NCI-H1092 (cell line): ENCODE measurements at regions not wholly inside any gene's neighbourhood (a gene's known extent, or its start where the extent isn't known, plus 50 kb on each side); places are given as distances from the start of the nearest gene placed in this dataset.
A peak's percentile ranks its signal among the peaks of the same experiment; 100 is the strongest.

ENCODE experiments used
- DNase-seq: peaks from one replicate; lab custom pipeline; 2025; lab: John Stamatoyannopoulos, UW

DNA sequence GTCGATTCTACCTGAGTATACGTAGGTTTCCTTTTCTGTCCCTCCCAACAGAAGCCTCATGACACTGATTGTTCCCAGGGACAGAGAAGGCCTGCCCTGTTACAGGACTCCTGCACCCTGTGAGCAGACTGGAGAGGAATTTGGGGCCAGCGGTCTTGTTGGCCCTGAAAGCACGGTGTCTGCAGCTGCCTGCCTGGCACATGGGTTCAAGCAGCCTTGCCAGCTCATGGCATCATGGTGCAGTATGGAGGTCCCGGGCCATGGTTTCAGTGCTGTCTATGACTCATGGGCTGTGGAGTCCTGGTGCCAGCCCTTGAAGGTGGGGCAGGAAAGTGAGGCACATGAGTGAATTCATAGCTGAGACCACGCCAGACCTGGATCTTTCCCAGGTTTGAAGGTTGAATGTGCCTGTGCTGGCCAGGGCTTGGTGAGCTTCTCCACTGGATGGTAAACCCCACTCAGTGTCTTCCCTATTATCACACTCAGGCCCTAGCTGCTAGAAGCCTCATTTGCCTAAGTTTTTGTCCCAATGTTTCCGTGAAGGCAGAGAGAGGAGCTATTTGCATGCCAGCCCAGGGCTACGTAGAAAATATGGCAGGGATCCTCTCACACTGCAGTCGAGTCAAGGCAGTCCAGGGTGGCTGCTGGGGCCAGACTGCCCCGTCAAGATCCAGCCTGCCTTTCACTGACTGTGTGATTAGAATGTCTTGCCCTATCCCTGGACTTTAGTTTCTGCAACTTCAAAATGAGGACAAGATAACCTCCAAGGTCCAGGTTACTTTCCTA lies 277.2 kb upstream of the CCL2 start:
- DNase-seq, result no peak

DNA sequence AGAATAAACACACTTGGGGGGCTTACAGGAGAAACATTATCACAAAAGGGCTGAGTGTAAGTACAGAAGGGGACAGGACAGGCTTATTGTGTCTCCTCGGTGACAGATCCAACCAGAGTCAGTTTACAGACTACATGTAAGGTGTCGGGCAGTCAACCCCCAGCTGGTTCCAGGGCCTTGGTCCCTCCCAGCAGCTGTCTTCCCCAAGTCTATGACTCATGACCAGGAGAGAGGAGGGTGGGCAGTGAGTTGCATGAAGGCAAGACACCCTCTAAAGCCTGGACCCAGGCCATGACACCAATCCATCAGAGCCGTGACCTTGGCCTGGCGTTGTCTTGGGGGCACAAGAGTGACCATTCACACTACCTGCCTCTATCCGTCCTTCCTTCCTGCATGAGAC lies 276.2 kb upstream of the CCL2 start:
- DNase-seq, result no peak

DNA sequence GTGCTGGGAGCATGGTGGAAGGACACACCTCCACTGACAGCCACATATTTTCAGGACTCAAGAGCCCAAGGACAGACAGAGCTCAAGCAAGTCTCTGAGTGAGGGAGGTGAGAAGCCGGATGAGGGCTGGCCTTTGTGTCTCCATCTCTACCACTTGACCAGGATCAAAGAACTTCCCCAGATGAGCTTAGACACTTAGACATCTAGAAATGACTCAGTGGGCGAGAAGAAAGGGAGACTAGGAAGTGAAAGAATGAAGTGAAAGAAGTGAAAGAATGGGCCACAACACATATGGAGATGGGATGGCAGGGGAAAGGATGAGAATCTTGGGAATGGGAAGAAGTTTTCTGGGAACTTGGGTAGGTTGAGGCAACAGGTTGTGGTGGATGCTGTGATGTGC lies 274.9 kb upstream of the CCL2 start:
- no peak for DNase-seq

DNA sequence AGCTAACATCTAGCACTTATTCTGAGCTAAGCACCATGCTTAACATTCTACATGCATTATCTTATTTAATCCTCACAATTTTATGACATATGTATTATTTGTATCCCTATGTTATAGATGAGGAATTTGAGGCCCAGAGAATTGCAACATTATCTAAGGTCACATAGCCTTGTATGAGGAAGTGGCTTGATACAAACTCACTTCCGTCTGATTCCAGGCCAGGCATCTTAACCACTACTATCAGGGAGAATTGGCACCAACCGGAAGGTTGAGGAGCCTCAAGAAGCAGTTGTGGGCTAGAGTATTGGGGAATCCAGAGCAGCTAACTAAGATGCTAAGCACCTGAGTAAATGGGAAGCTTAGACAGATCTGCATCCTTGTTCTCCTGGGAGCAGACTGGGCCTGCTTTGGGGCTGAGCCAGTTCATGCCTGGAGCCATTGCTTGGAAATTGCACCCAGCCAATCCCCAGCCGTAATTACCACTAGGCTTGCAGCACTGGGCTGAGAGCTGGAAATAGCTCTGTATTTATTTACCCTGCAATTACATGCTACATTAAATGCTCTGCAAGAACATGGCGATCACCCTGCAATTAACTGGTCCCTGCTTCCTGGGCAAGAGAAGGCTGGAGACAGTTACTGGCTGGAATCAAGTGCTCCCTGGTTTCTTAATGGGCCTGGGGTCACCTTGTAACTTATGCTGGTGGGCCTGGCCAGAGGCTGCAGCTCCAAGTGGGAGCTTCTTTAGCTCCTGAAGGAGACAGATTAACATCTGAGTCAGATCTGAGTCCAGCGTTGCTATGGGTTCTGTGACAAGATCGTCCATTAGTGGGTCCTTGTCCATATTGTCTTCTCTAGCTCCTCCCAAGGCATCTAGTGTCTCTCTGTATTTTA lies 273.1 kb upstream of the CCL2 start:
- peak; percentile 19 for DNase-seq

- no peak for DNase-seq
Measured at GRCh38 chr17:33982909-33983308, 272.2 kb upstream of the CCL2 start.

GRCh38 chr17:33983824-33984574 lies 271.1 kb upstream of the CCL2 start:
- no peak for DNase-seq

- DNase-seq, result no peak
Measured at GRCh38 chr17:33986088-33986487, 269.0 kb upstream of the CCL2 start.

DNA sequence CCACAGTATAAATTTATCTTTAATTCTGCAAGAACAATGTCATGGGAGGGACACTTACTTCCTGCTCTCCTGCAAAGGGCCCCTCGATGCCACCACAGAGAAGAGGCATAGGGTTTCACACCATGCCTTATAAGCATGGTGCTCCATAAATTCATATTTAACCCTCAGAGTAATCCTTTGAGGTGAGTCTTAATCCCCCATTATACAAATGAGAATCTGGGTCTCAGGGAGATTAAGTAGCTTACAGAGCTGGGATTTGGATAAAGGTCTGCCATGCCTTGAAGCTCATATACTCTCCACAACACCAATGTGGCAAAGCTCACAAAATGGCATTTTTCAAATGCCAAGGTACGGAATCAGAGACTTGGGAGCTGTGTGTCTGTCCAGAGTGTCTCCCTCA lies 268.5 kb upstream of the CCL2 start:
- DNase-seq, result no peak

GRCh38 chr17:33987162-33987561 lies 267.9 kb upstream of the CCL2 start:
- no peak for DNase-seq

DNA sequence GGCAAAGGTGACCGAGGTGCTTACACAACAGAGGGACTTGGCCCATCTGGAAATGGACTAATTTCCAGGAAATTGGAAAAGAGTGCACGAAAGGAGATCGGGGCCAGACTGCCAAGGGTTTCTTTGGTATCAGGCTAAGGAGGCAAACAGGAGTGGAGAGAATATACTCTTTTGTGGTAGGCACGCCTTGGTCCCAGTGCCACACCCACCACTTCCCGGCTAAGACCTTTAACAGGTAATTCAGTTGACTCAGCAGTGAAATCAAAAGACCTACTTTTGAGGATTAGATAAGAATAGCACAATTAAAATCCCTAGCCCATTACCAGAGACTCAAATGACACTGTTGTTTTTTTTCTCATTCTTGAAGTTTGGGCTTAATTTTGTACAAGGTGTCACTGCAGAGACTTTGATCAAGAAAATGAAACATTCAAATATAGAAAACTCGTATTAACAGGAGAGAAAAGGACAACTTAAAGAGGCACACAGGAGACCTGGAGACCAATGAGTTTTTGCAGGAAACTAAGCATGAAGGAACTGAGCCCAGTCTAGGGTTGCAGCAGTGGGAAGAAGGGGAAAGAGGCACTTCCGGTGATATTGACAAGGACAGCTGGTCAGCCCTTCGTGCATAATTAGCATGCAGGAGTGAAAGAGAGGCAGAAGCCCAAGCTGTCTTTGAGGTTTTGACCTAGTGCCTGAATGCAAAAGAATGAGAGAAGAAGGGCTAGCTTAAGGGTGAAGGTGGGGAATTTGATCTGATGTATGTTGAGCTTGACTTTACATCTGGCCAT lies 265.5 kb upstream of the CCL2 start:
- DNase-seq, result no peak

- DNase-seq, result no peak
Measured at GRCh38 chr17:33990943-33991706, 264.0 kb upstream of the CCL2 start.

- no peak for DNase-seq
Measured at GRCh38 chr17:33992113-33992512, 263.0 kb upstream of the CCL2 start.

DNA sequence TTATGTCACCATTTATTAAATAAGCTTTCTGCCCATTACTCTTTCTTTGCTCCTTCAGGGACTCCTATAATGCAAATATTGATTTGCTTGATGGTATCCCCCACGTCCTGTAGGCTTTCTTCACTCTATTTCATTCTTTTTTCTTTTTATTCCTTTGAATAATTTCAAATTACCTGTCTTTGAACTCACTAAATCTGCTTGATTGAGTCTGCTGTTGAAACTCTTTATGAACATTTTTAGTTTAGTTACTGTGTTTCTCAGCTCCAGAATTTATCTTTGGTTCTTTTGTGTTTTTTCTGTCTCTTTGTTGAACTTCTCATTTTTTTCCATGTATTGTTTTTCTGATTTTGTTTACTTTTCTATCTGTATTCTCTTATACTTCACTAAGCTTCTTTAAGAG lies 254.4 kb upstream of the CCL2 start:
- DNase-seq, result no peak

DNA sequence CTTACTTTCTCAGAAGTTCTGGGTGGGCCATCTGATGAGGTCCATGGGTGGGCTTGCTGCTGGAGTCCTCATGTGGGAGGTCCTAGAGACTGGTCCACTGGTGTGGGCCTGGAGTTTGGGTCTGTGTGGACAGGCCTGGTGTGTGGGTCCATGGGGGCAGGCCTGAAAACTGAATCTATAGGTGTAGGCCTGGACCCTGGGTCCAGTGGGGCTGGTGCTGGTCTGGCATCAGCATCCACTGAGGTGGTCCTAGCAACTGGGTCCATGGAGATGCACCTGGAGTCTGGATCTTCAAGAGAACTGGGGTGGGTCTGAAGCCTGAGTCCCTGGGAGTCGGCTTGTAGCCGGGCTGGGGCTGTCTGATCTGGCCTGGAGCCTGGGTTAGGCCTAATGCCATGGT lies 253.8 kb upstream of the CCL2 start:
- no peak for DNase-seq

DNA sequence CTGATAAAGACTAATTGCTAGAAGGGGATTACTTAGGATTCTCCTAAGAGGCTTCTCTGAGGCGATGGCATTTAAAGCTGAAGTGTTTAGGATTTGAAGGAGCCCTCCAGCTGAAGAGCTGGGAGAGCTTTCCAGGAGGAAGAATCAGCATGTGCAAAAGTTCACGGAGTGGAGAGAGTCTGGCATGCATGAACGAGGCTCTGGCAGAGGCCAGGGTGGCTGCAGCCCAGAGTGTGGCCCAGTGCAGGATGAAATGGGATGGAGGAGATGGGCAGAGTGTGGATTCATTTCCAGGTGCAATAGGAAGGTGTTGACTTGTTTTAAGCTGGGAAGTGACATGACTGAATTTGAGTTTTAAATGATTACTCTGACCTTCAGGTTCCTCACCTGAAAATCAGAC lies 249.0 kb upstream of the CCL2 start:
- DNase-seq, result no peak

- DNase-seq, result no peak
Measured at GRCh38 chr17:34008125-34008524, 247.0 kb upstream of the CCL2 start.

DNA sequence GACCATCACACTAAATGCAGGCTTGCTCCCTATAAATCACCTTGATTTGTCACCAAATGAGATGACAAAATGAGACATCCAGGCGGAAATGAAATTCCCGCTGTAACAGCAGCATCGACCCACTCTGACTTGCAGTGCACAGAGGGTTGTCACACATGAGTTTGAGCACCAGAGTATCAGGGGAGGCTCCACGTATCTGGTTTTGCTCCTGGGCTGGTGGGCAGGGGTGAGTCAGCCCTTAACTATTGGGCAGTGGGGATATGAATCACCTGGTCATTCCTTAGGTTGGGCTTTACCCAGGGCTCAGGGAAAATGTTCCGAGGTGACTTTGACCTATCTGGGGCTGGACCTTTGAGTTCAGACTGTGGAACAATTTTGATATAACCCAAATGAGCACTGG lies 245.2 kb upstream of the CCL2 start:
- no peak for DNase-seq

DNA sequence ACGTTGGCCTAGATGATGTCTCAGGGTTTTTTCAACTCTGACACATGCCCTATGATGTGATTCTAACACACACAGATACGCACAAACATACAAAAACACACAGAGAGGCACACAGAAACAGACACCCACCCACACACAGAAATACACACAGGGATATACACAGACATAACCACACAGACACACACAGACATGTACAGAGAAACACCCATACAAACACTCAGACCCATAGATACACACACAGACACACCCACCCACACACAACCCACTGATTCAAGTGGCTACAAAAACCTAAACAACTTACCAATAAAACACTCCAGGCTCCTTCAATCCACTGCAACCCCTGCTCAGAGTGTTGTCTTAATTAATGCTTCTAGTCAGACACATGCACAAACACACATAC lies 244.6 kb upstream of the CCL2 start:
- no peak for DNase-seq

DNA sequence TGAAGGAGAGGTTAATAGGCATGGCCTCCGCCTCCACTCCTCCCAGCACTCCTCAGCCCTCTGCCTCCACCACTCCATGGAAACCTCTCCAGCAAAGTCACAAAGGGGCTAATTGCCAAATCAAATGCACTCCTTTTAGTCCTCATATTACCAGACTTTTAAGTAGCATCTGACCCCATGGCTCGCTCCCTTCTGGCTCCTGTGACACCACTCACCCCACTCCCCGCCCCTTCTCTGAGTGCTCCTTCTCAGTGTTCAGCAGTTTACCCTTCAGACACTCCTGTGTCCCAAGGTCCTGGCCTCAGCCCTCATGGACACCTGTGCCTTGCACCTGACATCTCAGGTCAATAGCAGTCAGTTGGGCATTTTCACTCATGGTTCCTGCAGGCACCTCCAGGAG lies 243.5 kb upstream of the CCL2 start:
- no peak for DNase-seq

DNA sequence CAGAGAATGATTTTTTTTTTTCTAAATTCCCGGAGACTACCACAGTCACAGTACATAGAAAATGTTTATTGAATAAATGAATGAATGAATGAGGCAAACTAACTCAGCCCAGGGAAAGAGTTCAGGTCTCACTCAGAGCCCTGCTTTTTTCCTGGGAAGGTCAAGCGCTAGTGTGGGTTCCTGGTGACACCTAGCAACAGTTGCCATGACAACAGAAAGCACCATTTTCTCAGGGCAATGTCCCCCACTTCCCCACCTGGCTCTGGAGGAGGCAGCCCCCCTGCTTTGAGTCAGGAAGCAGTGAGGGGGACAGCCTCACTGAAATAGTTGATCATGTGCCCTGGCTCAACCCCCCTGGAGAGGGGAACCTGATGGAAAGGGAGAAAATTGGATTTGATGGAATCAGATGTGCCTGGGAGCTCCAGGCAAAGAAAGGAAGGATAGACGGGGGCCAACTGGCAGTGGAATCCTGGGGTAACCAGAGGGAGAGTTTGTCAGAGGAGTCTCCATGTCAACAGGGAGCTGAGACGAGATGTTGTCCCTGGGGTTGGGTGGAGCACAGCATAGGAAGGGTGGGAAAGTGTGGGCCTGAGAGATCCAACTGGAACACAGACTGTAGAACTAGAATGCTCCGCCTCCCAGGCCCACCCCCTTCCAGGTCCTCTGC lies 242.2 kb upstream of the CCL2 start:
- no peak for DNase-seq

DNA sequence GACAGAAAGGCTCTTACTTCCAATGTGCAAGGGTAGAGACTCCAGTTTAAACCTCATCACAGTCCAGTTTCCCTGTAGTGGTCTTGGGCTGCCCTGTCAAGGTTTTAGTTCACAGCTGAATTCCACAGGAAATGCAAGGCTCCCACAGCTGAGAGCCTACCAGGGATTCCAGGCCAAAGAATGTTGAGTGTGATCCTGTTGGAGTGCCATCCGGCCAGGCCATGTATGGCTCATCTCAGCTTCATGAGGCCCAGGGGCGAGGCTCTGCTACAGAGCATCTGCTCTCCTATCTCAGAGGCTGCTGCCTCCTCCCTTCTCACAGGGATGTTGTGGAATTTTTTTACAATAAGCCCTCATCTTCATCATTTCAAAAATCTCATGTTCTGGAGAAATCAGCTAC lies 239.8 kb upstream of the CCL2 start:
- no peak for DNase-seq
